ENCODE measurements at regions not wholly inside any gene's neighbourhood (a gene's known extent, or its start where the extent isn't known, plus 50 kb on each side); places are given as distances from the start of the nearest gene placed in this dataset.

DNA sequence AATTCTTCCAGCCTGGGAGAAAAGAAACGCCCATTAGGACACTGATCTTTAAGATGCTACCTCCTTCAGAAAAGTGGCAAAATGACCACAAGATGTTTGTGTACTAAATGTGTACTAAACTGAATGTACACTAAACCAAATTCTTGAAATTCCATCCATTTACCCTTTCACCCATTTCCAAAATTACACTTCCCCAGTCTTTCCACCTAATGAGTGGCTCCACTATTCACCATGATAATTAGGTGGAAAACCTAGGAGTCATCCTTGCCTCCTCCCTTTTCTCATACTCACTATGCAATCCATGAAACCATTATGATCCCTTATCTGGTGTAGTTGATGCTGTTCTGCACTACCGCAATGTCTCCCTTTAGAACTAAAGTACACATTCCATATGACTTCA lies 452.1 kb upstream of the THBS1 start:
- ATAC-seq: no peak

DNA sequence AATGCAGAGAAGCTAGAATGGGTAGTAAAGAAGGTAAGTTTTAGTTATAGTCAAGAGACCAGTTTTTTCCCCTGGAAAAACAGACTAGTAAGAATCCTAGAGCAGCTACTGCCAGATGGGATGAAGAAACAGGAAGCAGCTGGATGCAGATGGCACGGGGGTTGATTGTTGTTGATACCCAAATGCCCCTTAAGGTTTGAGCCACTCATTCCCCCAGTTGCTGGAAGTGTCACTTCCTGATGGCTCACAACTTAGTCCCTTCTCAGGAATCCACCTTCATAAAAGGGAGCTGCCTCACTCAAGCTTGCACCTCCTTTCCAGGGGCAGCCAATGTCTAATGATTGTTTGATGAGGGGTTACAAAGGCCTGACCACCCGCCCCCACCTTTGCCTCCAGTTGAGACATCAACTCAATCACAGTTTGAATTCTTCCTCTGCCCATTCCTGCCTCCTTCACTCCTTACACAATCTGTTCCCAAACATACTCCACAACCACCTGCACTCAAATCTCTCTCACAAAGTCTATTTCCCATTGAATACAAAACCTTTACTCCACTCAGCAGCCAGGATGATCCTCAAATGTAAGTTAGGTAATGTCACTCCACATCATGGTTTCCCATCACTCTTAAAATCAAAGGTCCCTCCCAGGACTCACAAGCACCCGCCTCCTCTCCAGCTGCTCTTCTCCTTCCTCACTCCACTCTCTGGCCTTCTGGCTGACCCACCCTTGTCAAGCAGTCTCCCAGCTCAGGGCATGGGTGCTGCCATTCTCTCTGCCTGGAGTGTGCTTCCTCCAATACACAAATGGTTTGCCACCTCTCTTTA lies 450.1 kb upstream of the THBS1 start:
- ATAC-seq: no peak

DNA sequence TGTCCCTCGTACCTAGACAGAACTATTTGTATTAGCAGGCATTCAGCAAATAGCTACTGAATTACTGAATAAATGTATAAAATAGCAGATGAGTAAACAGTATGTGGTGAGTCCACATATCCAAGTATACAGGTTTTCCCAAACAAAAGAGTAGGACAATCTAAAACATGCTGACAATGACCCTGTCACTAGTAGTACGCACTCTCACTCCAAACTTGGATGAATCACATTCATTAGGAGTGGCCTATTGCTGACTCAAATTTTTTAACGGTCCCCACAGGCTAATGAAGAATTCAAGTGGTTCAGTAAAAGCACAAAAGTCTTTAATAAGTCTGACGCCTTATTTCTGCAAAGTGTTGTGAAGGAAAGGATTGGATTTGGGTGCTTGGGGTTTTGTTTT lies 449.3 kb upstream of the THBS1 start:
- ATAC-seq: peak; percentile 64

DNA sequence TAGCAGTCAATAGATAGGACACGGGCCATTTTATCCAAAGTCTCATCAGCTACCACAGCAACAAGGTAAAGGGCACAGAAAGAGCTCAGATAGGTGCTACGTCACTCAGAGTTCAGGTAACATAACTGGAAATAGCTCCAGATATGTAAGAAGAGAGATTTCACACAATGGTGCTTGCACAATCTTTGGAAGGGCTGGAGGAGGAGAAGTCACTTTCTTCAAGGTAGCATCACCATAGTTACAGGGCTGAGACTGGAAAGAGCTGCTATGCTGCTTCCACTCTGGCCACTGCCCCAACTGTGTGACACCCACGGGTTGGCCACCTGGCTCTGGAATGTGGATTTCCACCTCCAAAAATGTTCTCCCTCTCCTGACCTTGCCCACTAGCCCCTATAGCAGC lies 448.8 kb upstream of the THBS1 start:
- ATAC-seq: no peak

DNA sequence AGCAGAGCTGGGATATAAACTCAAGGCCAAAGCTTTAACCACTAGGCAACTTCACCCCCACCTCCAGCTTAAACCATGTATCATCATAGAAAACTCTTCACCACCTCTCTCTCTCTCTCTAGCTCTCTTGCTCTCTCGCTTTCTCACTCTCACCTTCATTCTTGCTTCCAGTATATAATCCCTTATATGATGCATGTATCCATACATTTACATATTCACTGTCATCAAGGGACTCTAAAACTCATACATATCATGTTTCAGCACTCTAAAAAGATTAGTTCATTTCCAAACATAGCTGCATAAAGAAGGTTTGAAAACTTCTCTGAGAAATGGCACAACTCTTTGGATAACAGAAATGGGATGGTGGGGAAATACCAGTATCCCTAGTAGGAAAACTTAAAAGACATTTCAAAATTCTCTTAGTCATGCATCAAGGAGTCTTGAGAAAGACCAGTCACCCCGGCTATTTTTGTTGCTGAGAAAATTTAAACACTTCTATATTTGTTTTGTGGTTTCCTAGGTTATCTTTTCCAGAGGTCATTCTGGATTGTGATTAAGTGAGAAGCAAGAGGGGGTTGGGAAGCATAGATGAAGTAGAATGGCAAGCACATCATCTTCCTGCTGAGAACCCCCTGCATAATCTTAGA lies 447.8 kb upstream of the THBS1 start:
- no peak for ATAC-seq

DNA sequence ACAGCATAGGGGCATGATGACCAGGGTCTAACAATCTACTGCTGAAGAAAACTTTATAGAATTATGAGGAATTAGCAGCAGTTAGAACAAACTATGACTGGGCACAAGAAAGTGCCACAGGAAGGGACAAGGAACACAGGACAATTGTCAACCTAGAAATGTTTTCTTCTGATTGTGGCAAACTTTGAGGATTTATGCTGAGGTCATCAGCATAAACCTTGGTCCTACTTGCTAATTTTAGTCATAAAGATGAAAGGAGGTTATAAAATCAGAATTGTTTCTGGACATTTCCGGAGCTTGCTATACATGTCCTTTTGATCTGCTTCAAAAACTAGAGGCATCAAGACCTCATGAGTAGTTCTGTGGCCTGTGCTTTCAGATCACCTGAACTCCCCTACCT lies 446.6 kb upstream of the THBS1 start:
- ATAC-seq: no peak

DNA sequence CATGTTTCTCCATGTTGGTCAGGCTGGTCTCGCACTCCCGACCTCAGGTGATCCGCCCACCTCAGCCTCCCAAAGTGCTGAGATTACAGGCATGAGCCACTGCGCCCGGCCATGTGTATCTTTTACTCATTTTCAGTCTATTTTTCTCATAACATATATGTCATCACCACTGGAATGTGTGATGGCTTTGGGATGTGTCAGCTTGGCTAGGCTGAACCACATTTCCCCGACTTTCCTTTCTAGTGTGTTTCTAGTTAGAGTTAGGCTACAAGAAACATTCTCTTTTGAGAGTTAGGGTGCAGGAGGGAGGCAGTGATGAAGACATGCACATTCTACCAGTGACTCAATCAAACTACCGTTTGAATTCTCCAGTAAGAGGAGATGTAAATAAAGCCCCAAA lies 444.9 kb upstream of the THBS1 start:
- ATAC-seq: no peak

DNA sequence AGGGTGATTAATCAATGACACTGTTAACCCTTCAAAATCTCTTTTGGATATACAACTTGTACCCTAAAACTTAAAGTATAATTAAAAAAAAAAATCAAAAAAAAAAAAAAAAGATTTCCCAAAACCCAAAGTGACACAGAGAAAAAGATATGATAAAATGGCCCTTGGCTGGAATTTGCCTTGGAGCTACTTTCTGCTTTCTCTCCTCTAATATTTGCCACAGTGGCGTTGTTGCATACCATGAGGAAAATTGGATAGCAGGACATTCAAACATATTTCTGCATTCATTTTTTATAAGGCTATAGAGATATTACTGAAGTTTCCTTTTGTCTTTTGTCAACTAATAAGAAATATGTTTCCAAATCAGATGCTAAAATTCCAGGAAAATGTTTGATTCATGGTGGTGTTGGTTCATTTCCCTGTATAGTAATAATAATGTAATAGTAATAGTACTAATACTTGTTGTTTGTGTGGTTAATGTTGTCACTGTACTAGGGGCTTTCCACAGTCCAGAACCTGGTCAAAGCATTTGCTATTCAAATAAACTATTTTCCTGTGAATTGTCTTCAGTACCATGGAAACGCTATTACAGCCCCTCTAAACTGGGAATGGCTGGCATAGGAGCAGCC lies 441.3 kb upstream of the THBS1 start:
- no peak for ATAC-seq

DNA sequence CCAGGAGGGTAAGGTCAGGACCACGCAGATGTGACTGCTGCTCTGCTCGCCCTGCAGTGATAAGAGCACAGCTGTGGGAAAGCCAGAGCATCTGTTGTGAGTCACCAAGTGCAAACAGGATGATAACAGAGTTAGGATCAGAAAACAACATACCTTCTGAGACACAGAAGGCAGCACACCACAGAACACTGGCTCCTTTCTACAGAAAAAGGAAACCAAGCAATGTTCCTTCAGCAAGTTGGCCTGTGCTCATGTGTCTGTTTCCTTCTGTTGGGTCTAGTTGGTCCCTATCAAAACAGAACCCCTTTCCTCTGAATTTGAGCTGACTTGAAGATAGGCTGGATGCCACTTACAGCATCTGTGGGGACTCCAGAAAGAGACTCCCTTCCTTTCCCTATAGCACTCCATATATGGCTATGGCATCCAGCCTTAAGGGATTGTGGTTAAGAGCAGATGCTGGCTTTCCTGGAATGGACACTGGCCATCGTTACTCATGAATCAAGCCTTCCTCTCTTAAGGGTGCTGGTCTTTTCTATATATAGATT lies 440.7 kb upstream of the THBS1 start:
- no peak for ATAC-seq

DNA sequence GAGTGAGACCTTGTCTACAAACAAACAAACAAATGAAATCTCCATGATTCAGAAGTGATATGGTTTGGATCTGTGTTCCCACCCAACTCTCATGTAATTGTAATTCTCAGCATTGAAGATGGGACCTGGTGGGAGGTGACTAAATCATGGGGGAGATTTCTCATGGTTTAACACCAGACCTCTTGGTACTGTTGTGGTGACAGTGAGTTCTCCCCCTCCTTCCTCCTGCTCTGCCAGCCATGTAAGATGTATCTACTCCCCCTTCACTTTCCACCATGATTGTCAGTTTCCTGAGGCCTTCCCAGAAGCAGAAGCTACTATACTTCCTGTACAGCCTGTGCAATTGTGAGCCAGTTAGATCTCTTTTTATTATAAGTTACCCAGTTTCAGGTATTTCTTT lies 438.4 kb upstream of the THBS1 start:
- no peak for ATAC-seq

DNA sequence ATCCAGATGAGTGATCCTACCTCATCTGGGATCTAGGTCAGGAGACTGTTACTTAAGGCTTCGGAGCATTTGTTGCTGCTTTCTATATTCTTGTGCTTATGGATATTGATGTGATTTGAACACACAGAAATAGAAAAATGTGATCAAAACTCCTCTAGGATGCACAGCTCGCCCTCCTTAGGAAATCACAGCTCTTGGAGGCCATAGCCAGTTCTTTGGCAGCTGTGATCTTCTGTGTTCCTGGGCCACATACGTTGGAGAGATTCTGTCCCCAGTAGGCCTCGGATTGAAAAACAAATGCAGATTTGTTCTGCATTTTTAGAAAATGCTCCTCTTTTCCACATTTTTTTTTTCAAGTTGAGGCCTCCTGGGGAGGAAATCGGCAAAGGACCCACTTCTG lies 437.4 kb upstream of the THBS1 start:
- no peak for ATAC-seq

DNA sequence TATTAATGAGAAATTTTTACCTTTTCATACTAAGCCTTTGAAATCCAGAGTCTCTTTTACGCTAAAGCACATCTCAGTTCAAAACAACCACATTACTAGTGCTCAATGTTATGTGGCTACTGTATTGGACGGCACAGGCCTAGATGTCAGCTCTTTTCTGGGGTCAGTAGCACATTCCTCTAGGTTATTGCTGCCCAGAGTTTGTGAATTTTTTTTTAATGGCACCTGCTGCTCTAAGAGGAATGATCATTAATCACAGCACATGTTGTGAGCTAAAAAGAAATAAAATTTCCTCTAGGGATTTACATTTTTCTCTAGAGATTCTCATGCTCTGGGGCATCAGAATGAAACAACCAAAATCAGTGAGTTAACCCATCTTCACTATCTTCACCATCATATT lies 436.8 kb upstream of the THBS1 start:
- ATAC-seq: no peak

DNA sequence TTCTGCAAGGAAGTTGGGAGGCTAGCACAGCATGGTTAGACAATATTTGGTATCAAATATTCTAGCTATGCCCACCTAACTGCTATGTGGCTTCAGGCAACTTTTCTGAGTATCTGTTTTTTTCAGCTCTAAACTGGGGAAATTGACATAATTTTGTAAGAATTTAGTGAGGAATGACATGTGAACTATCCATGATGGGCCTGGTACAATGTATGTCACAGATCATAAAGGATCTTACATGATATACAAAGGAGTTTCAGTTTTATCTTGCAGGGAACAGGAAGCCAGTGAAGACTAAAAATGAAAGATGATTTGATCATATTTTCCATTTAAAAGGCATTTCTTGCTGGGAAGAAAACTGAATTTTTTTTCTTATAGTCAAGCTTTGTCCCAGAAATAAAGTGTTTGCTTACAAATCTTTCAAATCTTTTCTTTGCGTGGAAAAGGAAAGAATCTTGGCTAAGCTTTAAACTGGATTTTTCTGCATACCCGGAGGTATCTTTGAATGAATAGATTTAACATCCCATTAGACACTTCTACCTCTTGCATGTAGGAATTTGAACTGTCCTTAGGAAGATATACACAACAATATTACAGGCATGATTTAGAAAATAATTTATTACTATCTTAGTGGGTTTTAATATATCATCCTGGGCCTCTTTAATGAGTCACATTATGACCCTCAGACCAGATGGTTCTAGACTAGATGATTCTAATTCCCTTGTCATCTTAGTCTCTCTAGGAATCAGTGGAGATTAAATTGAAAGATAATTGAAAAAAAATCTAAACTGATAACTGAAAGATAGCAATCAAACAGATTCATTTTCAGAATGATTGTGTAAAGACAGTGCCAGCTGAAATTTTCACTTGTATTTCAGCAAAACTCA lies 436.0 kb upstream of the THBS1 start:
- ATAC-seq: no peak

DNA sequence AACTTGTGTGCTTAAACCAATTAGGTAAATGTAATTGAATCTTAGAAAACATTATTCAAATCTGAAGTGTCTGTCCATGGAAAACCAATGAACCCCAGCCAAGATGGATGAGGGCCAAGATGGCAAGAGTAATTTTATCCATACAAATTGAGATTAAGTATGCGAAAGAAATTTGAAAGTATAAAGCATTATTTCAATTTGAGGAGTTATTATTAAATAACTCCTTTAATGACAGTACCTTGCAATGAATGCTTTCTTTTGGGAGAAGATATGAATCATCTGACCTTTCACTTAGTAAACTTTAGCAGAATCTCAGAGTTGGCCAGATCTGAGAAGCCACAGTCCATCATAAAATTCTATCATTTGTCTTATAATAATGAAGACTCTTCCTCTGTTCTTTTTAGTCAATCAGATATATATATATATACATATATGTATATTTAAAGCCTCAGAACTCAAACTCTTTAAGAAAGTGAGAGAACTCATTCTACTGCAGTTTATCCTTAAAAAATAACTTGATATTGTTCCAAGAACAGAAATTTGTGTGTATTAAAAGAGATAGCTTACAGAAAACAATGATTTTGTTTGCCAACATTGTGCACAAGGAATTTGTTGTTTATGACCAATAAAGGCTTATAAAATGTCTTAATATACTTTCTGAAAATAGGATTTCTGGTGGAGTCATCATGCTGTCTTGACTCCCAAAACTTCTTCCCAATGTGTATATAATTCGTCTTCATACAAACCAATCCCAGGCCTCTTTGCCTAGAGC lies 434.8 kb upstream of the THBS1 start:
- ATAC-seq: no peak

DNA sequence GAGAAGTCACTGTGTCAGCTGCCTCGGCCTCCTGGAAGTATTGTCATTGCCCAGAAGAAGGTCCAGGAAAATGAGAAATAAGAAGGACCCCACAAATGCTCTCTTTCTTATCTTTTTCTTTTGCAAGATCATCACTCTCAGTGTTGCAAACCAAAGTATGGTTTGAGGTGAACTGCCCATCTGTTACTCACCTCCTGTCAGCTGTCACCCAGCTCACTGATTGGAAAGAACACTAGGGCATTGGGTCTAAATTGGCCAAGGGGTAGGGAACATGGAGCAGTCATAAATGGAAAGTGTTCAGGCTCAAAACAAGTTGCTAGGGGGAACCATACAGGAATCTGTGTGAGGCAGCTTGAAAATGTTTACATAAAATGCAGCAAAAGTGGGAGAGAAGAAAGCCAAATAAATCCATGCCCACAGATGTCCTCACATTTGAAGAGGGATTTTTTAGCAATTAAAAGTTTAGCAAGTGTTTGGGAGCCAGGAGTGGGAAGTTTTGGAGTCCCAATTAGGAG lies 431.2 kb upstream of the THBS1 start:
- no peak for ATAC-seq

DNA sequence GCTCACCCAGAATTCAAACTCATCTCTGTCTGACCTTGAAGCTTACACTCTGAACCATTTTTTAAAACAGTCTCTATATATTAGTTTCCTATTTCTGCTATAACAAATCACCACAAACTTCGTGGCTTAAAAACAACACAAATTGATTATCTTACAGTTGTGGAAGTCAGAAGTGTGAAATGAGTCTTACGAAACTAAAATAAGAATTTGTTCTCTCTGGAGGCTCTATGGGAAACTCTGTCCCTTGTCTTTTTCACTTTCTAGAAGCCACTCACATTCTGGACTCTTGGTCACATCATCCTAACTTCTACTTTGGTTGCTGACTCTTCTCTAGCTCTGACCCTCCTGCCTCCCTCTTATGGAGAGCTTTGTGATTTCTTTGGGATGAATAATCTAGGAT lies 429.3 kb upstream of the THBS1 start:
- ATAC-seq: no peak

DNA sequence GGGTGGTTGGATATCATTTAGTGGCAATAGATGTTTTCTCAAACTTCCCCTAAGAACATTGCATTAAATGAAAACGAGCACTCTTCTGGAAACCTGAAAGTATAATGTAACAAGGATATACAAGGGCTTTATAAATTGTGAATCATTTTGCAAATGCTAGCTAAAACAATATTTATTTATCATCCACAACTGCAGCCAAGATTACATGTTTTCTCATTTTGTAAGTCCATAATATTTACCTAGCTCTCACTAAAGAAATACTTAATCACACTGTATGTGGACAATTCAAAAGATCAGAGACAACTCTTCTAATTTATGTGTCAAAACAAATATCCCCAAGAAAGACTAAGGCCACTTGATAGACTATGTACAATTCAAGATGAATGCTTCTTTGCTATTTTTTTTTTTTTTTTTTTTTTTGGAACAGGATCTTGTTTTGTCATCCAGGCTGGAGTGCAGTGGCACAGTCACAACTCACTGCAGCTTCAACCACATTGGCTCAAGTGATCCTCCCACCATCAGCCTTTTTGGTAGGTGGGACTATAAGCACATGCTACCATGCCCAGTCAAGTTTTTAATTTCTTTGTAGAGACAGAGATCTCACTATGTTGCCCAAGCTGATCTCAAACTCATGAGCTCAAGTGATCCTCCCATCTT lies 427.7 kb upstream of the THBS1 start:
- ATAC-seq: no peak

DNA sequence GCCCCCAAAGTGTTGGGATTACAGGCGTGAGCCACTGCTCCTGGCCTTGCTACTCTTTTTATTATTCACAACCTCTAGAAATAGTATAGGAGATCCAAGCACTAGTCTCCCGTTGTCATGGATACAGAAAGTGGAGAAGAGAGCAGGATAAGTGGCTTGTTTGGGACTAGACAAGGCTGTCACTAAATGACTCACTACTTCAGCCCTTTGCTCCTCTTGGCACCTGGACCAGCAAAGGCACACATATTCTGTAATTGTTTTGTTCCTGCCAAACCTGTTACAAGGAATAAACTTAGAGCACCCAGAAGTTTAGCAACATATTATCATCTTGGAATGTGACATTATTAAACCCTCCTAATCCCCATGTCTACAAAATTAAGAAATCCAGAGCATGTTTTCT lies 427.2 kb upstream of the THBS1 start:
- ATAC-seq: peak; percentile 92

DNA sequence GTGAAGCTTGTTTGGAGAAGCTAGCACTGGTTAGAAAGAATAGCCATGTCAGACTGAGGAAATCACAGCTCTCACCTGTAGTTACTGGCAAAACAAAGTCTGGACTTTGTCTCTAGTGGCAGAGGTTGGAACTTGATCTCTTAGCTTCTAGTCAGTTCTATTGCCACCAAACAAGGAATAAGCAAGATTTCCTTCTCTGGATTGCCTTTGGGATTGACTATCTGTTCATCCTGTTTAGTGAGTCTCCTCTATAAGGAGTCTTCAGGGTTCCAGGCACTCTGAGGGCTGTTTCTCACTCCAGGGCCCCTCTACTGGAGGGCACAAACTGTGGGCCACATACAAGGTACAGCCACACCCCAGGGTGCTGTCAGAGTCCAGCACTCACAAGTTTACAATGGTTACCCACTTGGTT lies 426.6 kb upstream of the THBS1 start:
- ATAC-seq: peak; percentile 50

DNA sequence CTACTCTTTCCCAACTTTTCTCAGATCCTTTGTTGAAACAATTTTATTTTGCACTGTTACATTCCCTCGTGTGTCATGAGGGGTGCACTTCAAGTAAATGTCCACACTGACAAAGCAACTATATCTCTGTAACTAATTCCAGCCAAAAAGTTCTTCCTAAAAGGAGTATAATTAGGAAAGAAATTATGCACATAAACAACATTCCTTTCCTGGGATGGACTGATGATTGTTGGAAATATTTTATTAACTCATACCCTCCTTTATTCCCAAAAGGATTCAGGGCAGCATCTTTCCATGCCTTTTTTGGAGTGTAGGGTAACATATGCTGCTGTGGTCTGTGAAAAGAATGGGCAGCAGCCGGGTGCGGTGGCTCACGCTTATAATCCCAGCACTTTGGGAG lies 426.1 kb upstream of the THBS1 start:
- ATAC-seq: no peak

DNA sequence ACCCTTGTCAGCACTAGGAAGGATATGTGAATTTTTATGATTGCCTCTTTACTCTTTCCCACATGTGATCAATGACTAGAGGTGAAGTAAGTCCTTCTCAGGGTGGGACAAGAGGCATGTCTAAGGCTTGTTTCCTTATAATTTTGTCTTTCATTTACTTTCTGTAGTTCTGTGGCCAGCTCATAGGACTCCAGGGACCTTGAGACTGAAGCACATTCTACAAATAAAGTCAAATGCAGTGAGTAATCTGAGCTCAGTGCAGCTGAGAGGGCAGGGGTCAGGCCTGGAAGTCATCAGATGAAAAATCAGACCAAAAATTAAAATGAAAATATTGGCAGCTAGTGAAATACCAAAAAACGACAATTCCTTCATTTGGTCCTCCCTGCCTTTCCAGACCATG lies 424.7 kb upstream of the THBS1 start:
- no peak for ATAC-seq
